ENCODE measurements at regions not wholly inside any gene's neighbourhood (a gene's known extent, or its start where the extent isn't known, plus 50 kb on each side); places are given as distances from the start of the nearest gene placed in this dataset.

DNA sequence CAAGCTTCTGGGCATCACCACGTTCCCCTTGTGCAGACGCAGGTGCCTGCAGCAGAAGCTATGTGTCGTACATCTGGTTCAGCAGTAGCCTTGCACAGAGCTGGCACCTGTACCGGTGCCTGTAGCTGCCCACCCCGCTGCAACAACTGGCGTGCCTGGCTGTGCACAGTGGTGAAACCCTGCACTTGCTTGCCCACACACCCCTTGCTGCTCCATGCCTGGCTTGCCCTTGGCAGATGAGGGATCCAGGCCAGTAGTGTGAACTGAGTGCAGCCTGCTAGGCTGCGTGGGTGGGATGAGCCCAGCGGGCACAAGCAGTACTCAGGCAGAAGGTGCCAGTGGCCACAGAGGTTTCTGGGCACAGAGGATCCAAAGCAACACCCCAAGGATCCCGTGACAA is 528.4 kb downstream of the PPARGC1A start:
- DNase-seq (ENCODE audit: insufficient read length, low spot score) (no peak), FAIRE-seq (no peak)

DNA sequence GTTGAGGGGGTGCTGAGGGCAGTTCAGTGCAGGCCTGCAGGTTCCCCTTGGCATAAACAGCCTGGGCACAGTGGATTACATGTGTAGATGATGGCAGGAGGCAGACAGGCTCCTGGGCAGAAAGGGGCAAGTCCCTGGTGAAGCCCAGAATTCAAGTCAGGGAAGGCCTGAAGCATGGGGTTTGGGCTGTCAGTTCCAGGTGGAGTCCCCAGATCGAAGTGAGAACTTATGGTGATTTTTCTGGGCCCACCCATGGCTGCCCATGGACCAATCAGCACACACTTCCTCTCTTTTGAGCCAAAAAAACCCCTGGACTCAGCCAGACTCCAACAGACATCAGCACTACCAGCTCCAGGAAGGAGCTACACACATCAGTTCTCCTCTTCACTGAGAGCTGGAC is 529.1 kb downstream of the PPARGC1A start:
- DNase-seq (ENCODE audit: insufficient read length, low spot score) (no peak), FAIRE-seq (no peak)

DNA sequence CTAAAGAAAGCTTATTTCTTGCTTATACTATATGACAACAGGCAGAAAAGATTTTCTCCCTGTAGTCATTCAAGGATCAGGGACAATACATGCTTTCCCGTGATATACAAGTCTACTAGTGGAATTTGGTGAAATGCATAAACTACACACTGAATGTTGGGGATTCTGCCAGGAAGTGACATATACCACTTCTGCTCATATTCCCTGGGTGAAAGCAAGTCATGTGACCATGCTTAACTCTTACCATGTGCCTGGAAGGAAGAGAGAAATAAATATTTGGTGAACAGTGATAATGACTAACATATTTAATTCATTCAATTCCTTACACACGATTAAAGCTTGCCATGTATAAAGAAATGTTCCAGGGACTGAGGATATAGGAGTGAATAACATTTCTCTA is 534.6 kb downstream of the PPARGC1A start:
- DNase-seq (ENCODE audit: insufficient read length, low spot score) (no peak), FAIRE-seq (no peak)

DNA sequence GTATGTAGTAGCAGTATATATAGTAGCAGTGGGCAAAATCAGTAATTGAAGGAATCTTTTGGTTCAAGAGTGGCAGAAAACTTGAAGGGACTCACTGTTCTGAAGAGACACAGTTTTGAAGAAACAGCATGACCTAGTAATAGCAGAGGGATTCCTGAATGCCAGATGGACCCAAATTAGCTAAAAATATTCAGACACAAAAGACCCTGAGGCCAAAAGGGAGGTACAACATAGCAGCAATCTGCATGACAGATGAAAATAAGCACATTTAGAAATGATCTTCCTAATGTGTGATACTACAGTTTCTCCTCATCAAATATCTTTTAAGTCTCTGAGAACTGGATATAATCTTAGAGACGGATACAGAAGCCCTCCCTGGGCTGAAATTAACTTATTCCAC is 536.6 kb downstream of the PPARGC1A start:
- no peak for FAIRE-seq
- DNase-seq (ENCODE audit: insufficient read length, low spot score): no peak

DNA sequence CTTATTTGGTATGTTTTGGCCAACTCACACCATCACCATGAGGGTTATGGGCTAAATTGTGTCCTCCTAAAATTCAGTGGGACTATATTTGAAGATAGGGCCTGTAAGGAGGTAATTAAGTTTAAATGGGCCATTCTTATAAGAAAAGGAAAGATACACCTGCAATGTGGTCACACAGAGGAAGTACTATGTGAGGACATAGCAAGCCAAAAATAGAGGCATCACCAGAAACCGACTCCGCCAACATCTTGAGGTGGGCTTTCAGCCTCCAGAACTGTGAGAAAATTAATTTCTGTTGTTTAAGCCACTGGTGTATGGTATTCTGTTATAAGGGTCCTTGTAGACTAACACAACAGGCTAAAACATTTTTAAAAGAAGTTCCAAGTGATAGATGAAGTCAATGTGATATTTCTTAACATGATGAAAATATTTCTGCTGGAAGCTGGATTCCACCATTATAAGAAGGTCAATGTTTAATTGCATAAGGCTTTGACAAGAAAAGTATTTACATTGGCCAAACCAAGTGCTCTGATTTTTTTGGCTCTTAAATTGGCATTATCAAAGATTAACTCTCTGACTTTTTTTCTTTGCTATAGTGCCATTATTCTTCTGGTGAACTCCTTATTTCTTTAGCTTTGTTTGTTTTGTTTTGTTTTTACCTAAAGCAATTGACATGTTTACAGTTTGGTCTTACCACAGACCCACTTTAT is 540.9 kb downstream of the PPARGC1A start:
- FAIRE-seq (no peak), DNase-seq (ENCODE audit: insufficient read length, low spot score) (no peak)

DNA sequence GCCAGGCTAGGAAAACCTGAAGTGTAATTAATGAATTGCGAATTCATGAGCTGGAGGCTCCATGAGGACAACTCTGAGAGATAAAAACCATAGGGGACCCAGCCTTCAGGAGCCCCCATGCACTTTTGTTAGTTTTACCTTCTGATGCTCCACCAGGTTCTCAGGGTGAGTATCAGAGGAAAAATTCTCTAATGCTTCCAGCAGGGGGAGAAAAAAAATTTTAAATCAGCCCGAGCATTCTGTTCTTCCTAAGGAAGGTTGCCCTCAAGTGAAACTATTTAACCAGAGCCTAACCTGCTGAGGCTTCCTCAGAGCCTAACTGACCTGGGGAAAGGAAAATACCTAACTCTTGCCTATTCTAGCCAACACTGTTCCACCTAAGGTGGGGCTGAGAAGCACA is 552.6 kb downstream of the PPARGC1A start:
- FAIRE-seq (no peak), DNase-seq (ENCODE audit: insufficient read length, low spot score) (no peak)

DNA sequence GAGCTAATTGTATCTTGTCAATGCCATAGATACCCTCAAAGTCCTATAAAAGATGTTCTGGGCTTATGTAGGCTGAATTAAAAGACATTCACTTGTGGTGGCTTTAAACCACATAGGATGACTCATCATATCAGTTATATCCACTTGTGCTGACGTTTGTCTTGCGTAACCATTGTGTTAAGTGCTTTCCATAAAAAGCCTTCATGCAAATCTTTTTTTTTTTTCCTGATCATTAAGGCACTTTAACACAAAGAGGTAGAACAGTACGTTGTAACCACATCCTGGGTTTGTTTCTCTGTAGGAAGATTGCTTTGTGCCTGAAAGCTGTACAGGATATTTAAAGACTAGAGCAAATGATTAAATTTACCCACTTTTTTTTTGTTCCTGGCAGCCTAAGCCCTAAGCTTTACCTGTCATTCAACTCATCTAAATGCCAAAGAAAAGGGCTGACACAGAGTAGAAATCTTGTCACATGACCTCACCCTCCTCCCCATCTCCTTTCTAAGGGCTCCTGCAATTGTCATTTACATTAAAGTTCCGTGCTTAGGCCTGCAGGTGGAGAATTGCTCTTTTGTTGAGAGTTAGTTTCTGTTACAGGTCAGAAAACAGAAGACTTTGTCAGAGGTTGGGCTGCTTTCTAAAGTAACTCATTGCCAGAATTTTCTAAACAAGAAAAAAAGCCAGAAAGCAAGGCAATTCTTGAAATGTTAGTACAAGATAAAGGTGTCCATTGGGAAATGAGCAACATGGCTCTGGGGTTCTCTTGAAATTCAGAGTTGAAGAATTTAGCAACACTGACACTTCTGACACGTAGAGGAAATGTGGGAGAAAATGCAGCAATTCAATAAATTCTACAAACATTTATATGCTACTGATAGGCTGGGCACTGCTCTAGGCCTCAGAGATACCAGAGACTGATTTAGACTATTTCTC is 555.6 kb downstream of the PPARGC1A start:
- FAIRE-seq (no peak), DNase-seq (ENCODE audit: insufficient read length, low spot score) (no peak)

DNA sequence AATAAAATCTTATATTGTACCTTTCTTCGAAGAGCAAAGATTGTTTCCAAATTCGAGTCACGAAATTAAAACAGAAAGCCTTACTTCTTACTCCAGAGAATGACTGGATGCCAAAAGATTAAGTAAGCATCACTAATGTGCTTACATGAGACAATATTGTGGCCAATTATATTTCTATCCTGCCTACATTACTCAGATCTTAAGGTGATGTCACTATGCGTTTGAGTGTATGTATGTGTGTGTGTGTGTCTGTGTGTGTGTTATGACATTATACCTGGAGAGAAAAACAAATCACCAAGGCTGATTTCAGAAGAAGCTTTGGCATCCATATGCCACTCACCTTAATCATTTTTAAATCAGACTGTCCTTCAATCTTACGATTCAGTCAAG is 556.3 kb downstream of the PPARGC1A start:
- DNase-seq (ENCODE audit: insufficient read length, low spot score) (no peak), FAIRE-seq (no peak)

DNA sequence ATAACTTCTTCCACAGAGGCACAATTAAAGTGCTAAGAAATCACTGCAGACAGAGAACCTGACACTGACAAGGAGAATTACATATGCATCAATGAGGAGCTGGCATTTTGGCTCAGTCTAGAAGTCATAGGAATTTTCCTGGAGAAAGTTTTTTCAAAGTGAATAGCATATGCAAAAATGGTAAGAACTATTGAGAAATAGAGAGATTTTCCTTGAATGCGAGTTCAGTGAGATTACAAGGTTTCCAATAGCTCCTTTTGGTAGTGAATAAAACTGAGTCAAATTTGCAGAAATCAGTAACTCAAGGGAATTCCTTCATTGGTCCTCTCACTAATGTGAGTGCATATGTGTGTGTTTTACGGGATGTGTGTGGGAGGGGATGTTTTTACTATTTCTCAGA is 557.5 kb downstream of the PPARGC1A start:
- FAIRE-seq: no peak
- DNase-seq (ENCODE audit: insufficient read length, low spot score): no peak

DNA sequence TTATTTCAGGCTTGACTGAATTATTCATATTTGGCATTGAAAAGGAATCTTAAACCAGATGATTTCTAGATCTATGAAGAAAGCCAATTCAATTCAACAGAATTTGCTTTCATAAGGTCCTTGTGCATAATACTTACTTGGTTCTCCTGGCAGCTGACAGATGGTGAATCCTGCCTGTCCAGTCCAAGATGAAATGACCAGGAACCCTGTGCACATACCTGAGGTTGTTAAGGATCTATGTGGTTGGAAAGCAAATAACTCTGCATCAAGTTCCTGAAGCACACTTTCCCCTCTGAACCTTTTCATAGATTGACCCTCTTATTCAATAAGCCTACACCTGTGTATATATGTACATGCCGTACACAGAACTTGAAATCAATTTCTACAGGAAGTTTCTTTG is 562.7 kb downstream of the PPARGC1A start:
- FAIRE-seq (no peak), DNase-seq (ENCODE audit: insufficient read length, low spot score) (no peak)

DNA sequence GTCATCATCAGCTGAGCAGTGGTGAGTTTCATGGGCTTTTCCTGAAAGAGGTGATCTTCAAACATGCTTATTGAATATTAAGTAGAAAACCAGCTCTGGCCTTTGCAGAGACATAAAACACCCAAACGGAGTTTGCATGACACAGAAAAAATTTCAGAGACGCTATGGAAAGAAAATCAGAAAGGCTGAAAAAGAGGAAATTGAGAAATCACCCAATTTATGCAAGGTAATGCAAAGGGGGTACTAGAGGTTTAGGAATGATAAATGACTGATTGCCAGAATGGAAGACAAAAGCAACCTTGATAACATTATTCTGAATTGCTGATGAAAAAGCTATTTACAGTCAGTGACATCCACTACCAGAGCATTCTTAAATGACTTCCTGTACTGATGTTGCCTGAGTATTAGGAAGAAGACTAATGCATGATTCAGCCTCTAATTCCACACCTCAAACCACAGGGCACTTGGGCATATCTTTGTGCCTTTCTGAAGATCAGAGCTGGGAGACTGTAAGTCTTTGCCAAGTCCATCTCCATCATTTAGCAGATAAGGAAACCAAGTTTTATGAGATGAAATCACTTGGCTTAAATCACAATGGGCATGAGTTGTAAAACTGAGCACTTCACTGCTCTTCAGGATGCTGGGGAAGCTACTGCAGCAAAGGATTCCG is 565.7 kb downstream of the PPARGC1A start:
- DNase-seq (ENCODE audit: insufficient read length, low spot score) (no peak), FAIRE-seq (no peak)

DNA sequence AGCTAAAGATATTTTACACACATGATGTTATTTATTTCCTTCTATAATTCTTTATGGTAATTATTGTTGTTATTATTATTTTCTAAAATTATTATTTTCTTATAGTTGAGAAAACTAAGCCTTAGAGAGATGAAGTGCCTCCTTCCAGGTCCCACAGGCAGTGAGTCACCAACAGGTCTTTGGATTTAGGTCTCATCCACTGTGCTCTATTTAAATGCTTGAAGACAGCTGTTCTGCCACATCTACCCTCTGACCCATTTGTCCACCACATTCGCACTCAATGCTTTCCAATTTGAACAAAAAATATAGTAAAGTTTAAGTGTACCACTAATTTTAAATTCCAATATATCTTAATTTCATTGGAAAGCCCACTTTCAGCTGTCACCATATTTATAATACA is 566.4 kb downstream of the PPARGC1A start:
- DNase-seq (ENCODE audit: insufficient read length, low spot score) (no peak), FAIRE-seq (no peak)

DNA sequence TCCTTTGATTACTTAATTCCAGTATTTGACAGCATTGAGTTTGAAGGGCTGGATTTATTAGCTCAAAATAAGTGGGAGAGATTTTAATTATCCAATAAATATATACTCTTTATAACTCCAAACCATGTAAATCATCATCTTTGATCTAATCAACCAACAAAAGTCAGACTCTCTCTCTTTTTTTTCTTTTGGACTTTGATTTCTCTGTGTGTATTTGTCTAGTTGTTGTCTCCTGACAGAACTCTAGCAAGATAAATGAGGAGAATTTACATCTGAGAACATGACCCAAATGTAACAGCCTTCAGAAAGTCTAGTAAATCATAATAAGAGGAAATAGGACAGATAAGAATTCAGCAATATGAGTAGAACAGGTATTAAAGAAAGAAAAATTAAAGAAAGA is 567.1 kb downstream of the PPARGC1A start:
- FAIRE-seq: no peak
- no peak for DNase-seq (ENCODE audit: insufficient read length, low spot score)

DNA sequence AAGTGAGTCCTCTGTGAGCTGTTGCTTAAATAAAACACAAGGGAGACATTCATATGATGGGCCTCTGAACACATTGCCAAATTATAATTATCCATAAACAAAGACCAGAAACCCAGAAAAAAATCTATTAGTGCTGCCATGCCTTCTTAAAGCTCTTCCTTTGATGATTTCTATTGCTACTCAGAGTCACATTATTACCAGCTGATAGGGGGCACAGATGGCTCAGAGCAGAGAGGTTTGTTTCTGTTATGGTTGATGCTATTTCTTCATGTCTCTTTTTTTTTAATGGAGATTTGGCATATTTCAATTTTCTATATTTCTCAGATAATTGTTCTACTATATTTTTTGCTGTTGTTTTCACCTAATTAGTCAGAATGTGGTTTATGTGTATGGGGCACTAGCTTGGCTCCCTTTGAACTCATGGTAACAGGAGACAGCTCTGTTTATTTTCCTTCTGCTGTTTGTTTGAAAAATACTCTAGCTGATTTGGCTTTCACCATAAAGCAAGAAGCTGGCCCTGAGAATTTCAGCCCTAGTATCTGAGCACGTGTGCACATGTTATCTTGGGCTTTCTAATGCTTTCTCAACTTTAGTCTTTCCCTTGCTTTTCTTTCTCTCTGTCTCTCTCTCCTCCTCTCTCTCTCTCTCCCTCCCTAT is 568.8 kb downstream of the PPARGC1A start:
- FAIRE-seq (no peak), DNase-seq (ENCODE audit: insufficient read length, low spot score) (no peak)

DNA sequence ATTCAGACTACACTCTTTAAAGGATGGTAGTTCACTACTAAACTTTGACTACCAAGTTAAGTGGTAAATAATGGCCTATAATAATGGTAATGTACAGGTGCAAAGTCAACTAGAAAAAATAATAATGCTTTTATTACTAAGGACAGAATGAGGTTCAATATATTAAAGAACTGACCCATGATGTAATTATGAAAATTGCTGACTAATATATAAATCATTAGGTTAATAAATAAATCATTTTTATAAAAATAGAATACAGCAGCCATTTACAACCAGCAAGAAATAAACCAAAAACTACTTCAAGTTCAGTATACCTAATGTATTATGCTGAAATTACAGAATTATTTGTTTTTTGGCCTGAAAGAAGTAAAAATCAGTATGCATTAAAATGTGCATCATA is 577.2 kb downstream of the PPARGC1A start:
- DNase-seq (ENCODE audit: insufficient read length, low spot score): no peak
- FAIRE-seq: no peak

DNA sequence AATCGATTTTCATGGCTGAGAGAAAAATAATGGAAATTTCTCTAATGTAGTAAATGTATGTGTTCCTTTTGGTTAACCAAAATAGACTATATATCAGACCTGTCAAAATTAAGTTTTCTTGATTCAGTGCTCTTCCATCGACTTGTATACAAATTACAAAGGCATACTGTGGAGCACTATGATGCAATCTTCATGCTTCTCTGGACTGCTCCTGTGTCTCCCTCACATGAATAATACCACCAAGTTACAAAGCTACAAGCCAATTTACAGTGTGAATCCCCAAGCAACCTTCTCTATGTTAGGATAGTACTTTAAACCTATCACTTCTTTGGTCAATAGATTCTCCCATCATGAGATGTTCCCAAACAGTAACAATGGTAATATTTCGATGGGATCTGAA is 577.9 kb downstream of the PPARGC1A start:
- DNase-seq (ENCODE audit: insufficient read length, low spot score): no peak
- FAIRE-seq: no peak

DNA sequence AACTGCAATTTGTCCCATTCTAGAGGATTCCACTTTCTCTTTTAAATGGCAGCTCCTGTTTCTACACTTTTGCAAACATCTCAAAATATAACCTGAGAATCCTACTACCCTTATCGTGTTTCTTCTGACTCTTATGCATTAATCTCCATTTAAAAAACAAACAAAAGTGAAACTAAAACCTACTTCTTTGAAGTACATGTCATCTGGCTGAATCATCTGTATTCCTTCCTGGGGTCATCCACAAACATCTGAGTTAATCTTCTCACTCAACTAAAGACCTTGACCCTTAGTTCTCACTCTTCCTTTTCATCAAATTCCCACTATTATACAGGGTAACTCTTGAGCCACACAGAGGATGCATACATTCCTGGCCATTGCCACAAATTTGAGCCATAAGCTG is 584.8 kb downstream of the PPARGC1A start:
- DNase-seq (ENCODE audit: insufficient read length, low spot score) (no peak), FAIRE-seq (no peak)

DNA sequence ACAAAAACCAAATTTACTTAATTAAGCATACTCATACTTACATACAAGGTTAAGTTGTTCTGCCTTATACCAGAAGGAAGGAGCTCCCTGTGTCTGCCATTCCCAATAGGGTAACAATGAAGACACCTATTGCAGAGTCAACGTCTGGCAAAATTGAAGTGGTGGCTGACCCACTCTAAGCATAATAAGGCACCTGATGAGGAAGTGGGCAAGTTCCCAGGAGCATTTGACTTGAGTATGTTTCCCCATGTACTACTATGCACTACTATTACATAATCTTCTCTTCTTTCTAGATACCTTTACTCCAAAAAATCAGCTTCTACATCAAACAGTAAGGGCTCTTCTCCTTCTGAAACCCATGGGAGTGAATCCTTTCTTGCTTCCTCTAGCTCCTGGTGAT is 591.5 kb downstream of the PPARGC1A start:
- FAIRE-seq: no peak
- no peak for DNase-seq (ENCODE audit: insufficient read length, low spot score)

DNA sequence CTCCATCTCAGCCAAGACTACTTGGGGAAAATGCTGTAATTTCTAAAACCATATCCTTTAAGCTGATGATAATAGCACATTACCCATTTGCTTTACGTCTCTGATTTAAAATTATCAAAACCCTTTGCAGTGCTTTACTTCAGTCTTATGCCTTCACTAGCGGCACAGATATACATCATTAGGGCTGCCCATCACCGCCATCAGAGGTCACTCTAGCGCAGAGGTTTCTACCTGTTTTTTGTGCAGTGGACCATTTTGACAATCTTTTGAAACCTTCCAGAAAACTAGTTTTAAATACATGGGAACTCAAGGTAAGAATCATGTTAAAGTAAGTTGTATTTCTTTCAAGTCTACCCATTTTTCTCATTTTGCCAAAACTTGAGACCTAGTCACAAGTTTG is 592.5 kb downstream of the PPARGC1A start:
- no peak for DNase-seq (ENCODE audit: insufficient read length, low spot score)
- no peak for FAIRE-seq

DNA sequence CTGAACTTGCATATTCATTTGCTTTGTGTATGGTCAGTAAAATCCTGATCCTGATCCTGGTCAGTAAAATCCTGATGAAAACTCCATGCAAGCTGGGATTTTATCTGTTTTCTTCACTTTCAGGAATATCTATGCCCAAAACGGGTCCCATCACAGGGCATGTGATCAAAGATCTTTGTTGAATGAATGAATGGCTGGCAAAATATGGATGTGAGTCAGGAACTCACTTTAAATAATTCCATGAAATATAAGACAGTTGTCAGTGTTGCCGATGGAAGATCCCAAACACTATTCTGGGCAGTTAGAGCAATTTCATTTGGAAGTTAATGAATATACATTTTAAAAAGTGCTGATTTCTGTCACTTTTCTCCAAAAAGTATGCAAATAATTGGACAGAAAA is 598.4 kb downstream of the GBA3 start:
- FAIRE-seq (no peak), DNase-seq (ENCODE audit: insufficient read length, low spot score) (no peak)

DNA sequence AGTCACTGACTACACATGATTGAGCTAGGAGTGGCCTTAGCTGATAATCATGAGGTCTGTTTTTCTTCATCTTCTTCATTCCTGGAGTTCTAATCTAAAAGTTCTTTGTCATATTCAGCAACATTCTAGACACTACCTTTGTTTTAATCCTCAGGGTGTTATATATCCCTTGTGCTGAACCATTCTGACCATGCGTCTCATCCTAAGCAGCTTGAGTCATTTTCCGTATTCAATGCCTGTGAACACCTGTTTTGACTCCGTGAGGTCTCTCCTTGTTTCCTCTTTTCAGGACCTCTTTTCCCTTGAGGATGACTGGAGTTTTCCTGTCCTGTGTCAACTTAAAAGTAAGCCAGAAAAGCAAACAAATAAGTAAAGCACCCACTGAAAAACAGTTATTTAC is 597.9 kb downstream of the GBA3 start:
- no peak for DNase-seq (ENCODE audit: insufficient read length, low spot score)
- FAIRE-seq: no peak
